Upper lobe of left lung (tissue), 4 donors: ENCODE measurements at regions not wholly inside any gene's neighbourhood (a gene's known extent, or its start where the extent isn't known, plus 50 kb on each side); places are given as distances from the start of the nearest gene placed in this dataset.

Experiments
- EP300 ChIP-seq, 4 donors: sonication (generic); formaldehyde crosslinking; IDR thresholded peaks; one replicate each; pipeline ENCODE4 v1.5.1; 2017; ENCODE audit warnings: antibody characterized with exemption in 4 of 4, control low read depth in 2 of 4
- POLR2A ChIP-seq, 4 donors: fragments of 450-650 bp; IDR thresholded peaks; one replicate each; pipeline ENCODE4 v1.5.1; 2016 to 2017; ENCODE audit warnings: antibody characterized with exemption in 4 of 4, mild to moderate bottlenecking in 2 of 4

GRCh38 chr19:28602675-28603298 lies 610.2 kb downstream of the UQCRFS1 start:
- TF ChIP-seq EP300 (IDR thresholded peaks at IDR 0.05), result no peak
- no peak for TF ChIP-seq POLR2A (IDR thresholded peaks at IDR 0.05)
